ENCODE measurements at regions not wholly inside any gene's neighbourhood (a gene's known extent, or its start where the extent isn't known, plus 50 kb on each side); places are given as distances from the start of the nearest gene placed in this dataset.

DNA sequence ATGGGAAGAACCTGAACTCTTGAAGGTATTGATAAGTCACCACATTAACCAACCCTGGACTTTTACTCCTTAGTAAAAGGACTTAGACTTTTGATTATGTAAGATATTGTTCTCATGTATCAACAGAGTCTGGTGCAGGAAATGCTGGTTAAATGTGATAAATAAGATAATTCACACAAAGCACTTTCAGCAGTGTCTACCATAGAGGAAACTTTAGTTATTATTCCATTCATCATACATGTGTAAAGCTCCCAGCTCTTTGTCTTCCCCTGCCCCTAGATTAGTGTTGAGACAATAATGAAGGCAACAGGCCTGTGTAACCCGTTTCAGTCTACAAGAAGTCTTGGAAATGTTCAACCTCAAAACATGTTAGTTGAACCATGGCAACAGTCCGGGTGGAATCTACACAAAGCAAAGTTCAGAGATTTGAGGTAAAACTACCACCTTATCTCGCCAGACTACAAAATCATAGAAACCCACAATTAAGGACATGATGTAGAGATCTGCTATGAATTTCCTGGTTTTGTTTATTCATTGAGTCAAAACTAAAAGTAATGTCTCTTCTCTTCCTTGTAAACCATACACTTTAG, 109.9 kb upstream of the ADO start:
- Histone ChIP-seq H3K27ac (no peak overlapping the region), H3K4me2 (no peak overlapping the region), H3K4me1 (no peaks in the 10 kb centered on the region), H3K9me3 (peaks cover 6% of the 10 kb centered on the region; the same call in 2 of the 3 replicates), H3K4me3 (no peak overlapping the region)
- WGBS (ENCODE audit: missing lambda C conversion rate), result 21% methylated on average over 3 of the region's 3 CpGs
- ChIA-PET POLR2A (no interaction called here), CTCF (interaction anchor here (1.4 kb wide), 1 partner anchor 29 kb away, joined by 3 read pairs; no protein-coding TSS in a partner anchor)
- DNase-seq (ENCODE audit: low read depth in 1 of 2, low spot score in 1 of 2), result no peak
- ATAC-seq, result no peak
- FAIRE-seq, result no peak
- TF ChIP-seq TP53 (CRISPR knock-in tag; IDR thresholded peaks at IDR 0.05) (no peak), HOXB5 (CRISPR knock-in tag; IDR thresholded peaks at IDR 0.05) (no peak), EHMT2 (IDR thresholded peaks at IDR 0.05; ENCODE audit: low read depth) (no peak), SREBF2 (IDR thresholded peaks at IDR 0.05) (no peak), POLR2A (IDR thresholded peaks at IDR 0.05; ENCODE audit: low read length) (no peak), HOXB13 (CRISPR knock-in tag; IDR thresholded peaks at IDR 0.05; ENCODE audit: low read depth) (no peak), HDAC2 (IDR thresholded peaks at IDR 0.05) (no peak), PHF8 (IDR thresholded peaks at IDR 0.05; ENCODE audit: borderline replicate concordance, low read depth) (no peak), NFE2L2 (conservative IDR thresholded peaks at IDR 0.05; ENCODE audit: low read length) (no peak), NPAS2 (CRISPR knock-in tag; IDR thresholded peaks at IDR 0.05; ENCODE audit: borderline replicate concordance) (no peak), RCOR1 (IDR thresholded peaks at IDR 0.05; ENCODE audit: low read depth, low read length) (no peak), ZFP36 (IDR thresholded peaks at IDR 0.05; ENCODE audit: borderline replicate concordance, partially characterized antibody) (no peak), RFX5 (IDR thresholded peaks at IDR 0.05) (no peak), FOXS1 (CRISPR knock-in tag; IDR thresholded peaks at IDR 0.05) (no peak), ZSCAN20 (CRISPR knock-in tag; IDR thresholded peaks at IDR 0.05) (no peak)
- TF ChIP-seq, protein P1, sequence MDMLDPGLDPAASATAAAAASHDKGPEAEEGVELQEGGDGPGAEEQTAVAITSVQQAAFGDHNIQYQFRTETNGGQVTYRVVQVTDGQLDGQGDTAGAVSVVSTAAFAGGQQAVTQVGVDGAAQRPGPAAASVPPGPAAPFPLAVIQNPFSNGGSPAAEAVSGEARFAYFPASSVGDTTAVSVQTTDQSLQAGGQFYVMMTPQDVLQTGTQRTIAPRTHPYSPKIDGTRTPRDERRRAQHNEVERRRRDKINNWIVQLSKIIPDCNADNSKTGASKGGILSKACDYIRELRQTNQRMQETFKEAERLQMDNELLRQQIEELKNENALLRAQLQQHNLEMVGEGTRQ (IDR thresholded peaks at IDR 0.05), result no peak
- TF ChIP-seq, protein P2, sequence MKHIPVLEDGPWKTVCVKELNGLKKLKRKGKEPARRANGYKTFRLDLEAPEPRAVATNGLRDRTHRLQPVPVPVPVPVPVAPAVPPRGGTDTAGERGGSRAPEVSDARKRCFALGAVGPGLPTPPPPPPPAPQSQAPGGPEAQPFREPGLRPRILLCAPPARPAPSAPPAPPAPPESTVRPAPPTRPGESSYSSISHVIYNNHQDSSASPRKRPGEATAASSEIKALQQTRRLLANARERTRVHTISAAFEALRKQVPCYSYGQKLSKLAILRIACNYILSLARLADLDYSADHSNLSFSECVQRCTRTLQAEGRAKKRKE (CRISPR knock-in tag; IDR thresholded peaks at IDR 0.05; ENCODE audit: low read depth), result no peak
- TF ChIP-seq, protein P3, sequence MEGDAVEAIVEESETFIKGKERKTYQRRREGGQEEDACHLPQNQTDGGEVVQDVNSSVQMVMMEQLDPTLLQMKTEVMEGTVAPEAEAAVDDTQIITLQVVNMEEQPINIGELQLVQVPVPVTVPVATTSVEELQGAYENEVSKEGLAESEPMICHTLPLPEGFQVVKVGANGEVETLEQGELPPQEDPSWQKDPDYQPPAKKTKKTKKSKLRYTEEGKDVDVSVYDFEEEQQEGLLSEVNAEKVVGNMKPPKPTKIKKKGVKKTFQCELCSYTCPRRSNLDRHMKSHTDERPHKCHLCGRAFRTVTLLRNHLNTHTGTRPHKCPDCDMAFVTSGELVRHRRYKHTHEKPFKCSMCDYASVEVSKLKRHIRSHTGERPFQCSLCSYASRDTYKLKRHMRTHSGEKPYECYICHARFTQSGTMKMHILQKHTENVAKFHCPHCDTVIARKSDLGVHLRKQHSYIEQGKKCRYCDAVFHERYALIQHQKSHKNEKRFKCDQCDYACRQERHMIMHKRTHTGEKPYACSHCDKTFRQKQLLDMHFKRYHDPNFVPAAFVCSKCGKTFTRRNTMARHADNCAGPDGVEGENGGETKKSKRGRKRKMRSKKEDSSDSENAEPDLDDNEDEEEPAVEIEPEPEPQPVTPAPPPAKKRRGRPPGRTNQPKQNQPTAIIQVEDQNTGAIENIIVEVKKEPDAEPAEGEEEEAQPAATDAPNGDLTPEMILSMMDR (IDR thresholded peaks at IDR 0.05), result no peak

DNA sequence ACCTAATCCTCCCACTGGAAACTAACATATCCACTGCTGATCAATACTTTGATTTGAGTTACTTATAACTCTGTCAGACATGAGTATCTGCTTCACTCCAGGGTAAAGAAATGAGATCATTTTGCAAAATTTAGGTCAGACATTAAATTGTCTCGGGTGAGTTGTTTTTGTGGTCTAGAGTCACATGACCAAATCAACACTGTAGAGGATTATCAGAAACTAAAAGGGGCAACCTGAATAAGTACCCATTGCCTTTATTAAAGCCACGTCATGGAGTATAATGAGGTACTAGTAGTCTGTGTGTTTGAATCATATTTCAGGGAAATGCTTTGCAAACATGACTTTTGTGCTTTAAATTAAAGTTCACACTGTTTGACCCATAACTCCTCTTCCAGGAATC, 107.7 kb upstream of the ADO start:
- TF ChIP-seq EHF (CRISPR knock-in tag; IDR thresholded peaks at IDR 0.05) (no peak), HOXA7 (CRISPR knock-in tag; IDR thresholded peaks at IDR 0.05) (no peak), FOSL2 (IDR thresholded peaks at IDR 0.05) (no peak), FOSL2 (CRISPR knock-in tag; IDR thresholded peaks at IDR 0.05) (no peak), RCOR1 (IDR thresholded peaks at IDR 0.05; ENCODE audit: low read depth, low read length) (no peak), TP53 (CRISPR knock-in tag; IDR thresholded peaks at IDR 0.05) (no peak), RAD21 (conservative IDR thresholded peaks at IDR 0.05 in 1 of 2, IDR thresholded peaks at IDR 0.05 in 1 of 2) (no peak), HOXB5 (CRISPR knock-in tag; IDR thresholded peaks at IDR 0.05) (no peak), EHMT2 (IDR thresholded peaks at IDR 0.05; ENCODE audit: low read depth) (no peak), ZNF302 (CRISPR knock-in tag; IDR thresholded peaks at IDR 0.05) (no peak), GATA3 (IDR thresholded peaks at IDR 0.05; ENCODE audit: borderline replicate concordance) (no peak)
- TF ChIP-seq, protein P4, sequence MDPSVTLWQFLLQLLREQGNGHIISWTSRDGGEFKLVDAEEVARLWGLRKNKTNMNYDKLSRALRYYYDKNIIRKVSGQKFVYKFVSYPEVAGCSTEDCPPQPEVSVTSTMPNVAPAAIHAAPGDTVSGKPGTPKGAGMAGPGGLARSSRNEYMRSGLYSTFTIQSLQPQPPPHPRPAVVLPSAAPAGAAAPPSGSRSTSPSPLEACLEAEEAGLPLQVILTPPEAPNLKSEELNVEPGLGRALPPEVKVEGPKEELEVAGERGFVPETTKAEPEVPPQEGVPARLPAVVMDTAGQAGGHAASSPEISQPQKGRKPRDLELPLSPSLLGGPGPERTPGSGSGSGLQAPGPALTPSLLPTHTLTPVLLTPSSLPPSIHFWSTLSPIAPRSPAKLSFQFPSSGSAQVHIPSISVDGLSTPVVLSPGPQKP (IDR thresholded peaks at IDR 0.05; ENCODE audit: low read depth, low read length), result no peak
- TF ChIP-seq, protein P1 (IDR thresholded peaks at IDR 0.05), result no peak
- TF ChIP-seq, protein P5, sequence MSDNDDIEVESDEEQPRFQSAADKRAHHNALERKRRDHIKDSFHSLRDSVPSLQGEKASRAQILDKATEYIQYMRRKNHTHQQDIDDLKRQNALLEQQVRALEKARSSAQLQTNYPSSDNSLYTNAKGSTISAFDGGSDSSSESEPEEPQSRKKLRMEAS (IDR thresholded peaks at IDR 0.05), result no peak
- POLR2A ChIA-PET, result no interaction called here
- no peak for DNase-seq (ENCODE audit: low read depth in 1 of 2, low spot score in 1 of 2)
- H3K9me3 ChIP-seq, result peaks cover 6% of the 10 kb centered on the region; the same call in 2 of the 3 replicates
- H3K4me1 ChIP-seq, result no peaks in the 10 kb centered on the region
- ATAC-seq, result no peak
- no peak overlapping the region for H3K4me3 ChIP-seq
- 6% methylated on average over 2 of the region's 2 CpGs for WGBS (ENCODE audit: missing lambda C conversion rate)
- CTCF ChIA-PET, result no interaction called here
- no peak overlapping the region for H3K4me2 ChIP-seq
- FAIRE-seq, result no peak
- H3K27ac ChIP-seq, result no peak overlapping the region
